NT2/D1 (cell line): ENCODE measurements at regions not wholly inside any gene's neighbourhood (a gene's known extent, or its start where the extent isn't known, plus 50 kb on each side); places are given as distances from the start of the nearest gene placed in this dataset.

Source experiments
- SUZ12 ChIP-seq: IDR thresholded peaks from 2 replicates; pipeline ENCODE4 v1.6.1; 2011; ENCODE audit not compliant: insufficient read length, insufficient read depth; ENCODE audit errors: extremely low read depth
- YY1 ChIP-seq: IDR thresholded peaks from 2 replicates; pipeline ENCODE4 v1.6.1; 2011; ENCODE audit not compliant: insufficient read length, insufficient read depth
- ZNF274 ChIP-seq: IDR thresholded peaks from 2 replicates; pipeline ENCODE4 v1.6.1; 2011; ENCODE audit warnings: mild to moderate bottlenecking, low read depth, low read length

GRCh38 chr14:56371737-56372136, 207.9 kb upstream of the TMEM260 start:
- TF ChIP-seq YY1 (no peak), SUZ12 (no peak), ZNF274 (no peak)
